Activated CD8-positive, alpha-beta T cell treated with anti-CD3 and anti-CD28 coated beads for 36 hours (primary cell): ENCODE measurements at regions not wholly inside any gene's neighbourhood (a gene's known extent, or its start where the extent isn't known, plus 50 kb on each side); places are given as distances from the start of the nearest gene placed in this dataset.

Source experiments
- ATAC-seq: fragments of 200-7000 bp; cut with Tn5 transposase; one replicate; pipeline ENCODE4 v1.10.0; 2021; ENCODE audit warnings: mild to moderate bottlenecking, moderate library complexity
- CTCF ChIA-PET: fragments of 350-600 bp; sonication (Branson Sonifier 250); formaldehyde crosslinking; loops from one replicate; lab custom pipeline; 2021; ENCODE audit warnings: antibody characterized with exemption; lab: Charles Lee
- POLR2A ChIA-PET: fragments of 350-600 bp; sonication (Branson Sonifier 250); formaldehyde crosslinking; loops from one replicate; lab custom pipeline; 2021; ENCODE audit warnings: antibody characterized with exemption; lab: Charles Lee
- DNase-seq: peaks from one replicate; pipeline ENCODE4 v3.0.0-alpha.2; 2020
- H3K27ac Mint-ChIP-seq: one replicate; pipeline ENCODE4 v1.8.0; 2021; ENCODE audit warnings: mild to moderate bottlenecking, mixed read lengths
- H3K27me3 Mint-ChIP-seq: one replicate; pipeline ENCODE4 v1.8.0; 2021; ENCODE audit warnings: mixed read lengths
- H3K36me3 Mint-ChIP-seq: one replicate; pipeline ENCODE4 v1.8.0; 2021; ENCODE audit warnings: low read depth, mixed read lengths
- H3K4me1 Mint-ChIP-seq: one replicate; pipeline ENCODE4 v1.8.0; 2021; ENCODE audit warnings: low read depth, mixed read lengths
- H3K4me3 Mint-ChIP-seq: one replicate; pipeline ENCODE4 v1.8.0; 2021; ENCODE audit warnings: mild to moderate bottlenecking, moderate library complexity, mixed read lengths
- H3K9me3 Mint-ChIP-seq: one replicate; pipeline ENCODE4 v1.8.0; 2021; ENCODE audit warnings: mixed read lengths
- CTCF ChIP-seq: fragments of 200-600 bp; IDR thresholded peaks from one replicate; pipeline ENCODE4 v1.8.0; 2022; ENCODE audit warnings: antibody characterized with exemption, mild to moderate bottlenecking
- intact Hi-C: fragments of 100-400 bp; cut with micrococcal nuclease; formaldehyde crosslinking; loops from one replicate; pipeline ENCODE4 v1.10.0; 2022

GRCh38 chr14:58954052-58954451 is 234.4 kb upstream of the DAAM1 start:
- H3K9me3 Mint-ChIP-seq, result no peaks in the 10 kb centered on the region
- no peak for TF ChIP-seq CTCF
- peaks cover 3% of the 10 kb centered on the region for H3K4me1 Mint-ChIP-seq
- ATAC-seq, result no peak
- H3K4me3 Mint-ChIP-seq, result no peak overlapping the region
- intact Hi-C loops, result no loop called here
- CTCF ChIA-PET, result no interaction called here
- H3K27ac Mint-ChIP-seq, result no peak overlapping the region
- no peaks in the 10 kb centered on the region for H3K36me3 Mint-ChIP-seq
- no peak for DNase-seq
- POLR2A ChIA-PET, result no interaction called here
- H3K27me3 Mint-ChIP-seq, result peaks cover 21% of the 10 kb centered on the region

- ChIA-PET POLR2A (no interaction called here), CTCF (interaction anchor here (1.1 kb wide), 1 partner anchor 477 kb away, joined by 3 read pairs; no protein-coding TSS in a partner anchor)
- no peaks in the 10 kb centered on the region for H3K9me3 Mint-ChIP-seq
- H3K36me3 Mint-ChIP-seq, result no peaks in the 10 kb centered on the region
- no peak for DNase-seq
- H3K27ac Mint-ChIP-seq, result no peak overlapping the region
- H3K4me1 Mint-ChIP-seq, result peaks cover 3% of the 10 kb centered on the region
- intact Hi-C loops, result no loop called here
- no peak overlapping the region for H3K4me3 Mint-ChIP-seq
- ATAC-seq, result no peak
- H3K27me3 Mint-ChIP-seq, result peaks cover 21% of the 10 kb centered on the region
- TF ChIP-seq CTCF, result no peak
These were observed 233.3 kb upstream of the DAAM1 start for GRCh38 chr14:58954901-58955861.

GRCh38 chr14:58961045-58961731 is 227.3 kb upstream of the DAAM1 start:
- no peak overlapping the region for H3K27ac Mint-ChIP-seq

GRCh38 chr14:58963873-58964597 is 224.4 kb upstream of the DAAM1 start:
- CTCF ChIA-PET, result no interaction called here

More at GRCh38 chr14:58961045-58961731, 227.3 kb upstream of the DAAM1 start:
- no peak for TF ChIP-seq CTCF
- H3K4me3 Mint-ChIP-seq, result no peak overlapping the region
- peaks cover 4% of the 10 kb centered on the region for H3K27me3 Mint-ChIP-seq
- no peak for DNase-seq
- no peaks in the 10 kb centered on the region for H3K9me3 Mint-ChIP-seq
- intact Hi-C loops, result no loop called here
- peaks cover 2% of the 10 kb centered on the region for H3K4me1 Mint-ChIP-seq
- ChIA-PET CTCF (no interaction called here), POLR2A (no interaction called here)
- no peak for ATAC-seq
- H3K36me3 Mint-ChIP-seq, result no peaks in the 10 kb centered on the region

More at GRCh38 chr14:58963873-58964597, 224.4 kb upstream of the DAAM1 start:
- ATAC-seq, result no peak
- Mint-ChIP-seq H3K9me3 (no peaks in the 10 kb centered on the region), H3K27ac (no peak overlapping the region), H3K4me3 (no peak overlapping the region), H3K4me1 (no peaks in the 10 kb centered on the region), H3K36me3 (no peaks in the 10 kb centered on the region), H3K27me3 (no peaks in the 10 kb centered on the region)
- no peak for TF ChIP-seq CTCF
- POLR2A ChIA-PET, result no interaction called here
- no peak for DNase-seq
- intact Hi-C loops, result no loop called here
